ENCODE measurements at regions not wholly inside any gene's neighbourhood (a gene's known extent, or its start where the extent isn't known, plus 50 kb on each side); places are given as distances from the start of the nearest gene placed in this dataset.
A peak's percentile ranks its signal among the peaks of the same experiment; 100 is the strongest.

DNA sequence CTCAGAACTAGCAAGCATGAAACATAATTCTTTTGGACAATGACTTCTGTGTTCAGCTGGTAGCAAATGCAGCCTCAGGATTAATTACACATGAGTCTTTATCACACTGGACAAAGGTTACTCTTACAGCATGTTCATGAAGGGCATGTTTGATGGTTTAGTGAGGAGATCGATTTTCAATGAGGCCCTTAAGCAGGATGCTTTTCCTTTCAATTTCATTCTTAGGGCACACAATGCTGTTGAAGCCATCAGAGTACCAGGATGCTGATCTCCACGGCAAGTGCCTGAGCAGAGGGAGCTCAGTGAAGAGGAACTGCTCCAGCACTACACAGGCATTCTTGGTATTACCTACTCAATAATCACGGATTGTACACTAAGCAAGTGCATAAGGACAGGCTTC lies 542.0 kb downstream of the SNAPC1 start (continued):
- TF ChIP-seq, protein P1, sequence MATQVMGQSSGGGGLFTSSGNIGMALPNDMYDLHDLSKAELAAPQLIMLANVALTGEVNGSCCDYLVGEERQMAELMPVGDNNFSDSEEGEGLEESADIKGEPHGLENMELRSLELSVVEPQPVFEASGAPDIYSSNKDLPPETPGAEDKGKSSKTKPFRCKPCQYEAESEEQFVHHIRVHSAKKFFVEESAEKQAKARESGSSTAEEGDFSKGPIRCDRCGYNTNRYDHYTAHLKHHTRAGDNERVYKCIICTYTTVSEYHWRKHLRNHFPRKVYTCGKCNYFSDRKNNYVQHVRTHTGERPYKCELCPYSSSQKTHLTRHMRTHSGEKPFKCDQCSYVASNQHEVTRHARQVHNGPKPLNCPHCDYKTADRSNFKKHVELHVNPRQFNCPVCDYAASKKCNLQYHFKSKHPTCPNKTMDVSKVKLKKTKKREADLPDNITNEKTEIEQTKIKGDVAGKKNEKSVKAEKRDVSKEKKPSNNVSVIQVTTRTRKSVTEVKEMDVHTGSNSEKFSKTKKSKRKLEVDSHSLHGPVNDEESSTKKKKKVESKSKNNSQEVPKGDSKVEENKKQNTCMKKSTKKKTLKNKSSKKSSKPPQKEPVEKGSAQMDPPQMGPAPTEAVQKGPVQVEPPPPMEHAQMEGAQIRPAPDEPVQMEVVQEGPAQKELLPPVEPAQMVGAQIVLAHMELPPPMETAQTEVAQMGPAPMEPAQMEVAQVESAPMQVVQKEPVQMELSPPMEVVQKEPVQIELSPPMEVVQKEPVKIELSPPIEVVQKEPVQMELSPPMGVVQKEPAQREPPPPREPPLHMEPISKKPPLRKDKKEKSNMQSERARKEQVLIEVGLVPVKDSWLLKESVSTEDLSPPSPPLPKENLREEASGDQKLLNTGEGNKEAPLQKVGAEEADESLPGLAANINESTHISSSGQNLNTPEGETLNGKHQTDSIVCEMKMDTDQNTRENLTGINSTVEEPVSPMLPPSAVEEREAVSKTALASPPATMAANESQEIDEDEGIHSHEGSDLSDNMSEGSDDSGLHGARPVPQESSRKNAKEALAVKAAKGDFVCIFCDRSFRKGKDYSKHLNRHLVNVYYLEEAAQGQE (IDR thresholded peaks at IDR 0.05): no peak
- TF ChIP-seq NR2F2 (IDR thresholded peaks at IDR 0.05) (no peak), EGR1 (IDR thresholded peaks at IDR 0.05; ENCODE audit: low read depth in 2 of 2) (no peak), GABPA (IDR thresholded peaks at IDR 0.05 in 1 of 2, conservative IDR thresholded peaks at IDR 0.05 in 1 of 2) (no peak), SP1 (IDR thresholded peaks at IDR 0.05) (peak; percentile 78)

DNA sequence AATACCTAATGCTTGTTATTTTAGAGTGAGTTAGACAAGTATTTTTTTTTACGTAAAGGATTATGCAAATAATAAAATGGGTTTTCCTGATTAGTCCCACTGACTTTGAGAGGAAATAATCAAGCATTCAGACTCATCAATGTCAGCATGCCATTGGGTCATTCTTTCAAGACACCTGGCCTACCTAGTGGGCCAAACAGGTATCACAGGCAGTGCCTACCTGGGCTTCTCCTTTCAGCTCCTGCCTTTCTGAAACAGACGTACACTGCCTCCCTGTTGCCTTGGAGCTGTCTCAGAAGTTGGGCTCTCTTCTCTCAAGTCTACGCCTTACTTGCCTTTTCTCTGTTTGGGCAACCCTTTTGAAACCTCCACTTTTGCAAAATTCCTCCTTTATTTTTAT lies 545.6 kb downstream of the SNAPC1 start:
- Histone ChIP-seq H3K4me3 (ENCODE audit: low read depth in 1 of 3, low read length in 3 of 3) (no peak overlapping the region), H3K4me1 (ENCODE audit: control insufficient read depth in 4 of 4, insufficient read depth in 4 of 4, low read length in 3 of 4) (peaks cover 0 to 13% (median 10%) of the 10 kb centered on the region in 4 donors), H3K27ac (ENCODE audit: low read depth in 1 of 2, low read length in 2 of 2) (no peak overlapping the region), H3K9me3 (ENCODE audit: control insufficient read depth in 4 of 4, low read length in 3 of 4) (no peaks in the 10 kb centered on the region), H3K27me3 (ENCODE audit: control insufficient read depth in 4 of 4, insufficient read depth in 4 of 4, low read length in 3 of 4) (no peaks in the 10 kb centered on the region), H3K9ac (ENCODE audit: low read depth in 1 of 2, low read length in 2 of 2) (no peak overlapping the region), H3K36me3 (ENCODE audit: control insufficient read depth in 4 of 4, insufficient read depth in 3 of 4, low read depth in 1 of 4, low read length in 3 of 4) (no peaks in the 10 kb centered on the region)
- no peak for DNase-seq (ENCODE audit: low spot score)
- WGBS: 94% methylated on average over 3 of the region's 3 CpGs
- no peak for TF ChIP-seq HNF4A (conservative IDR thresholded peaks at IDR 0.05)
- no peak for TF ChIP-seq FOXA2 (IDR thresholded peaks at IDR 0.05)
- TF ChIP-seq GABPA (IDR thresholded peaks at IDR 0.05 in 1 of 2, conservative IDR thresholded peaks at IDR 0.05 in 1 of 2): no peak

DNA sequence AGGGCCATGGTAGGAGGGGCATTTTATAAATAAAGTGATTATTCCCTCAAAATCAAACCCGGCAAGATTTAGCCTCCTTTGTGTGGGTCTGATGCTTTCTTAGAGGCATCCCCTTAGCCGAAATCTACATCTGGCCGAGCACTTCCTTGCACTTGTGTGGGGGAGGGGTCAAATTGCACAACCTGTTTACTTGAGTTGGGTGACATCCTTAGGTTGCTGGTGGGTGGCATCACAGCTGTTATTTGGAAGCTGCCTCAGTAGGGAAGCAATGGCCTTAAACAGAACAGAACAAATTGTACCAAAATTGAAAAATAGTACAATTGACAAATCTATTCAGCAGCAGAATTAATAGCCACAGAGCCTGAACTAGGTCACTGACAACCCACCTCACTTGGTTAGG lies 546.1 kb downstream of the SNAPC1 start:
- WGBS: 71% methylated on average over 3 of the region's 3 CpGs
- TF ChIP-seq, protein P2, sequence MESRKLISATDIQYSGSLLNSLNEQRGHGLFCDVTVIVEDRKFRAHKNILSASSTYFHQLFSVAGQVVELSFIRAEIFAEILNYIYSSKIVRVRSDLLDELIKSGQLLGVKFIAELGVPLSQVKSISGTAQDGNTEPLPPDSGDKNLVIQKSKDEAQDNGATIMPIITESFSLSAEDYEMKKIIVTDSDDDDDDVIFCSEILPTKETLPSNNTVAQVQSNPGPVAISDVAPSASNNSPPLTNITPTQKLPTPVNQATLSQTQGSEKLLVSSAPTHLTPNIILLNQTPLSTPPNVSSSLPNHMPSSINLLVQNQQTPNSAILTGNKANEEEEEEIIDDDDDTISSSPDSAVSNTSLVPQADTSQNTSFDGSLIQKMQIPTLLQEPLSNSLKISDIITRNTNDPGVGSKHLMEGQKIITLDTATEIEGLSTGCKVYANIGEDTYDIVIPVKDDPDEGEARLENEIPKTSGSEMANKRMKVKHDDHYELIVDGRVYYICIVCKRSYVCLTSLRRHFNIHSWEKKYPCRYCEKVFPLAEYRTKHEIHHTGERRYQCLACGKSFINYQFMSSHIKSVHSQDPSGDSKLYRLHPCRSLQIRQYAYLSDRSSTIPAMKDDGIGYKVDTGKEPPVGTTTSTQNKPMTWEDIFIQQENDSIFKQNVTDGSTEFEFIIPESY (IDR thresholded peaks at IDR 0.05): no peak
- TF ChIP-seq, protein P1 (IDR thresholded peaks at IDR 0.05): no peak
- no peak for TF ChIP-seq YY1 (IDR thresholded peaks at IDR 0.05)
- TF ChIP-seq NR2F2 (IDR thresholded peaks at IDR 0.05): no peak
- TF ChIP-seq FOXA1 (IDR thresholded peaks at IDR 0.05): no peak
- H3K4me1 ChIP-seq (ENCODE audit: control insufficient read depth in 4 of 4, insufficient read depth in 4 of 4, low read length in 3 of 4): peaks cover 0 to 13% (median 10%) of the 10 kb centered on the region in 4 donors
- no peaks in the 10 kb centered on the region for H3K36me3 ChIP-seq (ENCODE audit: control insufficient read depth in 4 of 4, insufficient read depth in 3 of 4, low read depth in 1 of 4, low read length in 3 of 4)
- no peaks in the 10 kb centered on the region for H3K27me3 ChIP-seq (ENCODE audit: control insufficient read depth in 4 of 4, insufficient read depth in 4 of 4, low read length in 3 of 4)
- H3K4me3 ChIP-seq (ENCODE audit: low read depth in 1 of 3, low read length in 3 of 3): no peak overlapping the region
- H3K9me3 ChIP-seq (ENCODE audit: control insufficient read depth in 4 of 4, low read length in 3 of 4): no peaks in the 10 kb centered on the region
- no peak for DNase-seq (ENCODE audit: low spot score)
- no peak overlapping the region for H3K9ac ChIP-seq (ENCODE audit: low read depth in 1 of 2, low read length in 2 of 2)
- no peak overlapping the region for H3K27ac ChIP-seq (ENCODE audit: low read depth in 1 of 2, low read length in 2 of 2)
